SK-N-SH (cell line): ENCODE measurements at regions not wholly inside any gene's neighbourhood (a gene's known extent, or its start where the extent isn't known, plus 50 kb on each side); places are given as distances from the start of the nearest gene placed in this dataset.

Experiments
- CTCF ChIA-PET: fragments of 300-600, 350-600 bp; formaldehyde crosslinking; extraction: SDS; loops from one replicate; lab custom pipeline; 2021; lab: Yijun Ruan, JAX
- POLR2A ChIA-PET: fragments of 350-600 bp; sonication (Branson Sonifier 250); formaldehyde crosslinking; extraction: SDS; loops from one replicate; lab custom pipeline; 2020; ENCODE audit warnings: antibody characterized with exemption, inconsistent platforms; lab: Yijun Ruan, JAX
- DNase-seq: peaks from one replicate; pipeline ENCODE4 v3.0.0; 2012
- H2AFZ ChIP-seq: fragments of 200-600 bp; sonication (generic); 2 replicates; pipeline ENCODE4 v1.8.1; 2016; ENCODE audit warnings: antibody characterized with exemption, mild to moderate bottlenecking, low read depth
- H3F3A ChIP-seq: fragments of 200-600 bp; sonication (generic); replicated peaks from 2 replicates; pipeline ENCODE3; 2016; ENCODE audit warnings: antibody characterized with exemption, mild to moderate bottlenecking; ENCODE audit not compliant: insufficient read depth
- H3K27ac ChIP-seq, 2 experiments: fragments of 200-500 bp in 1 of 2; fragments of 200-600 bp in 1 of 2; sonication (Bioruptor generic) in 1 of 2; sonication (generic), shearing (Covaris generic) in 1 of 2; 2 replicates each; pipeline versions ENCODE4 v1.5.1 to v1.6.1; 2014 to 2016; ENCODE audit warnings: low read depth in 2 of 2, inconsistent platforms in 1 of 2, low read length in 1 of 2, mild to moderate bottlenecking in 1 of 2, mixed read lengths in 1 of 2
- H3K27me3 ChIP-seq: fragments of 200-600 bp; sonication (generic), shearing (Covaris generic); 2 replicates; pipeline ENCODE4 v1.6.1; 2016; ENCODE audit warnings: mixed run types; ENCODE audit not compliant: insufficient read depth
- H3K36me3 ChIP-seq, 2 experiments: fragments of 200-500 bp in 1 of 2; fragments of 200-600 bp in 1 of 2; sonication (Bioruptor generic) in 1 of 2; sonication (generic) in 1 of 2; replicated peaks in 1 of 2; 2 replicates each; pipeline versions ENCODE3 to v1.5.1; 2014 to 2016; ENCODE audit warnings: low read length in 1 of 2, mild to moderate bottlenecking in 1 of 2; ENCODE audit not compliant: insufficient read depth in 2 of 2, control insufficient read depth in 1 of 2
- H3K4me1 ChIP-seq, 2 experiments: fragments of 200-500 bp in 1 of 2; fragments of 200-600 bp in 1 of 2; sonication (Bioruptor generic) in 1 of 2; sonication (generic), shearing (Covaris generic) in 1 of 2; 2 replicates each; pipeline versions ENCODE4 v1.5.1 to v1.6.1; 2014 to 2016; ENCODE audit warnings: low read depth in 1 of 2, low read length in 1 of 2, mixed run types in 1 of 2; ENCODE audit not compliant: insufficient read depth in 2 of 2, control insufficient read depth in 1 of 2
- H3K4me2 ChIP-seq: fragments of 200-600 bp; sonication (generic), shearing (Covaris generic); 2 replicates; pipeline ENCODE4 v1.6.1; 2017; ENCODE audit warnings: mixed run types
- H3K4me3 ChIP-seq, 2 experiments: fragments of 200-500 bp in 1 of 2; fragments of 200-600 bp in 1 of 2; sonication (Bioruptor generic) in 1 of 2; sonication (generic), shearing (Covaris generic) in 1 of 2; 2 replicates each; pipeline versions ENCODE4 v1.5.1 to v1.8.1; 2014 to 2016; ENCODE audit warnings: low read depth in 2 of 2, inconsistent platforms in 1 of 2, low read length in 1 of 2, mild to moderate bottlenecking in 1 of 2, mixed read lengths in 1 of 2, moderate library complexity in 1 of 2
- H3K79me2 ChIP-seq: fragments of 200-600 bp; sonication (generic); 2 replicates; pipeline ENCODE4 v1.8.1; 2017; ENCODE audit warnings: mild to moderate bottlenecking; ENCODE audit not compliant: insufficient read depth
- H3K9ac ChIP-seq: fragments of 200-600 bp; sonication (generic); 2 replicates; pipeline ENCODE4 v1.6.1; 2017; ENCODE audit warnings: mixed run types
- H3K9me2 ChIP-seq: fragments of 200-600 bp; sonication (generic); 2 replicates; pipeline ENCODE4 v1.6.1; 2017; ENCODE audit warnings: mixed run types
- H3K9me3 ChIP-seq: fragments of 200-600 bp; sonication (generic); 2 replicates; pipeline ENCODE4 v1.6.1; 2017; ENCODE audit warnings: mixed run types, mild to moderate bottlenecking, moderate library complexity
- H4K20me1 ChIP-seq: fragments of 200-600 bp; sonication (generic); 2 replicates; pipeline ENCODE4 v1.6.1; 2017; ENCODE audit warnings: mild to moderate bottlenecking, mixed run types; ENCODE audit not compliant: insufficient read depth
- ELF1 ChIP-seq: IDR thresholded peaks from 2 replicates; pipeline ENCODE4 v1.4.0; 2012
- GABPA ChIP-seq: IDR thresholded peaks from 2 replicates; pipeline ENCODE4 v1.4.0; 2012; ENCODE audit warnings: low read depth, mild to moderate bottlenecking
- GATA2 ChIP-seq: sonication (generic); formaldehyde crosslinking; IDR thresholded peaks from 2 replicates; pipeline ENCODE4 v1.5.0; 2020; ENCODE audit warnings: mild to moderate bottlenecking, missing genetic modification reagents
- IRF3 ChIP-seq: fragments of 150-350 bp; IDR thresholded peaks from 2 replicates; pipeline ENCODE4 v1.6.1; 2016; ENCODE audit warnings: mild to moderate bottlenecking, low read depth, low read length
- MAX ChIP-seq: IDR thresholded peaks from 2 replicates; pipeline ENCODE4 v1.4.0; 2012; ENCODE audit warnings: low read depth
- MXI1 ChIP-seq: IDR thresholded peaks from 2 replicates; pipeline ENCODE4 v1.6.1; 2012; ENCODE audit warnings: mild to moderate bottlenecking, low read depth, low read length, improper control_type of control experiment
- NRF1 ChIP-seq: IDR thresholded peaks from 2 replicates; pipeline ENCODE4 v1.6.1; 2012; ENCODE audit warnings: low read depth, mild to moderate bottlenecking, low read length
- PBX3 ChIP-seq: IDR thresholded peaks from 2 replicates; pipeline ENCODE4; 2012
- RCOR1 ChIP-seq: fragments of 150-350 bp; IDR thresholded peaks from 2 replicates; pipeline ENCODE4 v1.6.1; 2017; ENCODE audit warnings: antibody characterized with exemption, low read length
- RXRA ChIP-seq: IDR thresholded peaks from 2 replicates; pipeline ENCODE4 v1.4.0; 2012; ENCODE audit warnings: low read depth, mild to moderate bottlenecking, borderline replicate concordance
- TEAD4 ChIP-seq: IDR thresholded peaks from 2 replicates; pipeline ENCODE4 v1.4.0; 2012; ENCODE audit warnings: mild to moderate bottlenecking, borderline replicate concordance; ENCODE audit not compliant: insufficient read depth
- USF1 ChIP-seq: IDR thresholded peaks from 2 replicates; pipeline ENCODE4 v1.4.0; 2012; ENCODE audit warnings: low read depth, borderline replicate concordance
- USF2 ChIP-seq: fragments of 150-350 bp; IDR thresholded peaks from 2 replicates; pipeline ENCODE4 v1.6.1; 2017; ENCODE audit warnings: antibody characterized with exemption, low read length, low read depth, borderline replicate concordance
- YY1 ChIP-seq: IDR thresholded peaks from 2 replicates; pipeline ENCODE4 v1.4.0; 2012; ENCODE audit warnings: low read depth, mild to moderate bottlenecking
- ZBTB33 ChIP-seq: IDR thresholded peaks from 2 replicates; pipeline ENCODE4 v1.4.0; 2012; ENCODE audit warnings: low read depth, borderline replicate concordance
- WGBS: methylation state at CpG from one replicate; pipeline ENCODE4 v1.1.6; 2017; ENCODE audit warnings: low lambda C conversion rate; 5-methylcytosine and 5-hydroxymethylcytosine counted together

- TF ChIP-seq ZBTB33 (no peak), ELF1 (no peak), GATA2 (CRISPR knock-in tag) (no peak)
Observed at GRCh38 chr14:22188318-22188717, 400.7 kb downstream of the DAD1 start (continued).

- Histone ChIP-seq H3K36me3 (no peaks in the 10 kb centered on the region), H3K9me2 (no peaks in the 10 kb centered on the region), H2AFZ (no peak overlapping the region), H3K9me3 (no peaks in the 10 kb centered on the region), H3F3A (no peaks in the 10 kb centered on the region), H3K27me3 (no peaks in the 10 kb centered on the region), H3K4me1 (no peaks in the 10 kb centered on the region), H3K27ac (no peak overlapping the region), H4K20me1 (no peaks in the 10 kb centered on the region), H3K9ac (no peak overlapping the region), H3K4me3 (no peak overlapping the region), H3K79me2 (no peaks in the 10 kb centered on the region), H3K4me2 (no peak overlapping the region)
- CTCF ChIA-PET = no interaction called here
- 4% methylated on average over 3 of the region's 3 CpGs for WGBS
- no peak for DNase-seq
- POLR2A ChIA-PET = no interaction called here
- TF ChIP-seq USF1 (no peak), USF2 (no peak), RXRA (no peak), MAX (no peak), IRF3 (no peak), GABPA (no peak), GATA2 (CRISPR knock-in tag) (no peak), NRF1 (no peak), YY1 (no peak), TEAD4 (no peak), MXI1 (no peak), PBX3 (no peak), RCOR1 (no peak)
Observed at GRCh38 chr14:22185789-22186188, 403.2 kb downstream of the DAD1 start.
